Body of pancreas (tissue), 4 donors: ENCODE measurements at regions not wholly inside any gene's neighbourhood (a gene's known extent, or its start where the extent isn't known, plus 50 kb on each side); places are given as distances from the start of the nearest gene placed in this dataset.

Source experiments
- ATAC-seq: fragments of 150-250 bp; one replicate; pipeline ENCODE4 v1.9.1; 2016
- DNase-seq, 4 donors: peaks; one replicate each; pipeline ENCODE4 v3.0.0-alpha.2; 2019
- H3K27ac ChIP-seq, 4 donors: fragments of 200-600 bp; sonication (generic); 1 replicate in 3 of 4; 2 replicates in 1 of 4; pipeline versions ENCODE4 v1.5.1 to v1.6.1; 2016 to 2019; ENCODE audit warnings: mild to moderate bottlenecking in 1 of 4, mixed read lengths in 1 of 4, moderate library complexity in 1 of 4
- H3K27me3 ChIP-seq, 2 donors: fragments of 200-600 bp; sonication (generic); one replicate each; pipeline ENCODE4 v1.6.0; 2016; ENCODE audit warnings: mild to moderate bottlenecking in 1 of 2
- H3K36me3 ChIP-seq, 2 donors: fragments of 200-600 bp; sonication (generic); replicated peaks in 1 of 2; 2 replicates each; pipeline ENCODE4 v1.5.1; 2016; ENCODE audit warnings: low read depth in 2 of 2; ENCODE audit not compliant: insufficient read depth in 1 of 2
- H3K4me1 ChIP-seq: fragments of 200-600 bp; sonication (generic); one replicate; pipeline ENCODE4 v1.6.0; 2016
- H3K4me3 ChIP-seq, 2 donors: fragments of 200-600 bp; sonication (generic); 1 replicate in 1 of 2; 2 replicates in 1 of 2; pipeline ENCODE4 v1.5.1; 2016 to 2019
- H3K9me3 ChIP-seq, 3 donors: fragments of 200-600 bp; sonication (generic); 1 replicate in 2 of 3; 2 replicates in 1 of 3; pipeline ENCODE4 v1.5.1; 2016
- CTCF ChIP-seq, 7 experiments: fragments of 450-650 bp in 4 of 7; fragments of 200-600 bp in 3 of 7; sonication (generic) in 3 of 7; IDR thresholded peaks; one replicate each; pipeline ENCODE4 v1.5.1; 2016 to 2019; ENCODE audit warnings: antibody characterized with exemption in 7 of 7
- POLR2A ChIP-seq, 3 donors: fragments of 450-650 bp; IDR thresholded peaks; one replicate each; pipeline ENCODE4 v1.6.1; 2016; ENCODE audit warnings: antibody characterized with exemption in 3 of 3, mild to moderate bottlenecking in 2 of 3
- WGBS, 2 donors: methylation state at CpG; one replicate each; pipeline ENCODE4 v1.1.5; 2017; 5-methylcytosine and 5-hydroxymethylcytosine counted together
- intact Hi-C: fragments of 100-400 bp; cut with DNase I; formaldehyde crosslinking; loops from one replicate; pipeline ENCODE4 v1.15.1; 2023

DNA sequence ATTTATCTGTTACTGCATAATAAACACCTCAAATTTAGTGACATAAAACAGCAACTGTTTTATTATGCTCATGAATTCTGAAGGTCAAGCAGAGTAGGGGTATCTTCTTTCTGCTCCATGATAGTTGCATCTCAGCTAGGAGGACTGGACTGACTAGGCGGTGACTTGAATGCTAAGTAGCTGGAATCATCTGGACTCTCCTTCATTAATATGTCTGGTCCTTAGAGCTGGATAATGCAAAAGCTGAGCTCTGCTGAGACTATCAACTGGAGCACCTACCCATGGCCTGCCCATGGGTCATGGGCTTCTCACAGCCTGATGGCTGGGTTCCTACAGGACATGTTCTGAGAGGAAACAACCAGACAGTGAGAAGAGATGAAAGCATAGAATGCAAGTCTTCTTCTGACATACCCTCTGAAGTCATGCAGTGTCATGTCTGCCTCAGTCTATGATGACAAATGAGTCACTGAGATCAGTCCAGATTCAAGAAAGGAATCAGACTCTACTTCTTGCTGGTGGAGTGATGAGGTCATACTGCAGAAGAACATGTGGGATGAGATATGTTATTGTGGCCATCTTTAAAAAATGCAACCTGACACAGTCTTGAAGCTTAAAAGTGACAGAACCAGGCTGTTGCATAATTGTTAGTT is 174.2 kb upstream of the OSR1 start:
- intact Hi-C loops, result no loop called here
- no peak for TF ChIP-seq CTCF (IDR thresholded peaks at IDR 0.05)
- TF ChIP-seq POLR2A (IDR thresholded peaks at IDR 0.05), result no peak
- DNase-seq, result no peak
- WGBS, 2 donors, result 82 to 100% methylated on average over 1 of the region's 1 CpG
- H3K4me3 ChIP-seq, result no peak overlapping the region
- no peak overlapping the region for H3K27ac ChIP-seq
- no peaks in the 10 kb centered on the region for H3K9me3 ChIP-seq
- no peaks in the 10 kb centered on the region for H3K4me1 ChIP-seq
- ATAC-seq, result no peak
- no peaks in the 10 kb centered on the region for H3K27me3 ChIP-seq
- H3K36me3 ChIP-seq, result no peaks in the 10 kb centered on the region

DNA sequence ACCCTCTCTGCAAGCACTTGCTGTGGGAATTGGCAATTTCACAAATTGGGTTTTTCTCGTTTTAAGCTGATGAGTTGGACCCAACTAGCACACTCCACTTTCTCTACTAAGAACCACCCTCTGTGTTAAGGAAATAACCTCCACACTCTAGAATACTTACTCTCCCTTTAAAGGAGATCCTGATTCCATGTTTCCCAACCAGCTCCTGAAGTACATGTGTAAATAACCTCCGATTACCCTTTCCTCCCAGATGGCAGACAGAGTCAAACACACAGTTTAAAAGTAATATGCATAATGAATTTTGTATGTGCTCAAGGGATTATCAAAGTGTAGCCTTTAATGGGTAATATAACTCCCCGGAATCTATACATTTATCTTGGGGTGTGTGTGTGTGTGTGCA is 171.3 kb upstream of the OSR1 start:
- TF ChIP-seq CTCF (IDR thresholded peaks at IDR 0.05), result no peak
- no peak for TF ChIP-seq POLR2A (IDR thresholded peaks at IDR 0.05)
- H3K36me3 ChIP-seq, result no peaks in the 10 kb centered on the region
- no peaks in the 10 kb centered on the region for H3K4me1 ChIP-seq
- DNase-seq (no peak), ATAC-seq (no peak)
- intact Hi-C loops, result no loop called here
- no peaks in the 10 kb centered on the region for H3K9me3 ChIP-seq
- H3K4me3 ChIP-seq, result no peak overlapping the region
- H3K27ac ChIP-seq, result no peak overlapping the region
- H3K27me3 ChIP-seq, result no peaks in the 10 kb centered on the region
- WGBS, 2 donors, result 33 to 41% methylated on average over 3 of the region's 3 CpGs

DNA sequence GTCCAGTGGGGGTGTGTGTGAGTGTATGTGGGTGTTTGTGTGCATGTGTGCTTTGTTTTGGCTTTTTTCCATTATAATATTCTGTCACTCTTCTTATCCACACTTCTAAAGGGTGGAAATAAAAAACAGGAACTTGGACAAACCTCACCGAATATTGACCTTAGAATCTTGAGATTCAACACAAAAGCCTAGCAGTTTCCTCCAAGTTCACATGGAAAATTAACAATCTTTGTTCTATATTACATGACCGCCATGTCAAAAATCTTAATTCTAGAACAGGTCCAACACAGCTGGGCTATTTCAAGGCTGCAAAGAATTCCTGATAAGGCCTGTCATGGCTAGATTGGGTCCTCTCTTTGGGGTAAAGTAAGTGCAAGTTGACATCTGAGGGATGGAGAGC is 169.3 kb upstream of the OSR1 start:
- intact Hi-C loops, result no loop called here
- ATAC-seq (no peak), DNase-seq (no peak)
- Histone ChIP-seq H3K4me3 (no peak overlapping the region), H3K4me1 (no peaks in the 10 kb centered on the region), H3K9me3 (no peaks in the 10 kb centered on the region), H3K27ac (no peak overlapping the region), H3K27me3 (no peaks in the 10 kb centered on the region), H3K36me3 (no peaks in the 10 kb centered on the region)
- 66 to 75% methylated on average over 2 of the region's 2 CpGs for WGBS, 2 donors
- TF ChIP-seq POLR2A (IDR thresholded peaks at IDR 0.05), result no peak
- no peak for TF ChIP-seq CTCF (IDR thresholded peaks at IDR 0.05)

- 45 to 62% methylated on average over 2 of the region's 2 CpGs for WGBS, 2 donors
Observed at GRCh38 chr2:19525313-19525712, 166.9 kb upstream of the OSR1 start.

More at GRCh38 chr2:19525313-19525712, 166.9 kb upstream of the OSR1 start:
- Histone ChIP-seq H3K36me3 (no peaks in the 10 kb centered on the region), H3K27me3 (no peaks in the 10 kb centered on the region), H3K4me1 (no peaks in the 10 kb centered on the region), H3K9me3 (no peaks in the 10 kb centered on the region), H3K27ac (no peak overlapping the region), H3K4me3 (no peak overlapping the region)
- ATAC-seq, result no peak
- DNase-seq, result no peak
- TF ChIP-seq CTCF (IDR thresholded peaks at IDR 0.05) (no peak), POLR2A (IDR thresholded peaks at IDR 0.05) (no peak)
- intact Hi-C loops, result no loop called here
